ENCODE measurements at regions not wholly inside any gene's neighbourhood (a gene's known extent, or its start where the extent isn't known, plus 50 kb on each side); places are given as distances from the start of the nearest gene placed in this dataset.

- DNase-seq: peak; percentile 1 to 52 (median 45)
These were observed 652.3 kb upstream of the FTMT start for GRCh38 chr5:121199216-121199999.

- no peak for DNase-seq
These were observed 633.6 kb upstream of the FTMT start for GRCh38 chr5:121218086-121218485.

GRCh38 chr5:121221483-121221882 is 630.2 kb upstream of the FTMT start:
- no peak for DNase-seq

- no peak for DNase-seq
These were observed 624.9 kb upstream of the FTMT start for GRCh38 chr5:121226765-121227164.

- peak; percentile 1 to 25 (median 4) for DNase-seq
These were observed 611.7 kb upstream of the FTMT start for GRCh38 chr5:121239951-121240350.

GRCh38 chr5:121246971-121247370 is 604.7 kb upstream of the FTMT start:
- DNase-seq: no peak

- no peak for DNase-seq
These were observed 599.7 kb upstream of the FTMT start for GRCh38 chr5:121251954-121252353.

GRCh38 chr5:121257621-121258020 is 594.1 kb upstream of the FTMT start:
- no peak for DNase-seq

GRCh38 chr5:121263456-121263855 is 588.2 kb upstream of the FTMT start:
- DNase-seq: no peak

GRCh38 chr5:121264605-121265004 is 587.1 kb upstream of the FTMT start:
- no peak for DNase-seq

GRCh38 chr5:121271546-121271945 is 580.1 kb upstream of the FTMT start:
- DNase-seq: no peak

- peak in 1 of 3 donors; percentile 69 for DNase-seq
These were observed 577.7 kb upstream of the FTMT start for GRCh38 chr5:121273833-121274433.

GRCh38 chr5:121279801-121280200 is 571.9 kb upstream of the FTMT start:
- no peak for DNase-seq

- DNase-seq: peak; percentile 34 to 78 (median 40)
These were observed 565.7 kb upstream of the FTMT start for GRCh38 chr5:121285801-121286521.

GRCh38 chr5:121288781-121289180 is 562.9 kb upstream of the FTMT start:
- DNase-seq: no peak

- no peak for DNase-seq
These were observed 559.0 kb upstream of the FTMT start for GRCh38 chr5:121292664-121293063.

- no peak for DNase-seq
These were observed 555.3 kb upstream of the FTMT start for GRCh38 chr5:121296356-121296755.

GRCh38 chr5:121299153-121299552 is 552.5 kb upstream of the FTMT start:
- no peak for DNase-seq

GRCh38 chr5:121304838-121305237 is 546.8 kb upstream of the FTMT start:
- DNase-seq: no peak

GRCh38 chr5:121313886-121314285 is 537.8 kb upstream of the FTMT start:
- no peak for DNase-seq

GRCh38 chr5:121315786-121316185 is 535.9 kb upstream of the FTMT start:
- DNase-seq: no peak

- DNase-seq: no peak
These were observed 532.4 kb upstream of the FTMT start for GRCh38 chr5:121319292-121319691.

- DNase-seq: no peak
These were observed 525.8 kb upstream of the FTMT start for GRCh38 chr5:121325930-121326329.
